CD14-positive monocyte (primary cell): ENCODE measurements at regions not wholly inside any gene's neighbourhood (a gene's known extent, or its start where the extent isn't known, plus 50 kb on each side); places are given as distances from the start of the nearest gene placed in this dataset.

Source experiments
- DNase-seq, 3 donors: peaks; one replicate each; pipeline ENCODE4 v3.0.0-alpha.2; 2011 to 2022
- H2AFZ ChIP-seq: 2 replicates; pipeline ENCODE4 v1.6.0; 2012; ENCODE audit warnings: mild to moderate bottlenecking, low read depth, low read length, inconsistent platforms; ENCODE audit not compliant: insufficient read depth, poor library complexity, severe bottlenecking
- H3K27ac ChIP-seq, 2 donors: 1 replicate in 1 of 2; 2 replicates in 1 of 2; pipeline ENCODE4 v1.5.1; 2012 to 2013; ENCODE audit warnings: low read length in 2 of 2, control low read depth in 1 of 2, inconsistent platforms in 1 of 2, low read depth in 1 of 2, mild to moderate bottlenecking in 1 of 2
- H3K27me3 ChIP-seq, 2 donors: one replicate each; pipeline versions ENCODE4 v1.6.0 to v1.6.1; 2011 to 2013; ENCODE audit warnings: low read length in 2 of 2; ENCODE audit not compliant: control insufficient read depth in 2 of 2, insufficient read depth in 2 of 2
- H3K36me3 ChIP-seq, 2 donors: replicated peaks in 1 of 2; 1 replicate in 1 of 2; 2 replicates in 1 of 2; pipeline versions ENCODE4 v1.5.1 to v1.6.1; 2012 to 2013; ENCODE audit warnings: low read length in 2 of 2, control low read depth in 1 of 2, inconsistent platforms in 1 of 2, mild to moderate bottlenecking in 1 of 2; ENCODE audit not compliant: insufficient read depth in 2 of 2, control insufficient read depth in 1 of 2
- H3K4me1 ChIP-seq, 2 donors: 1 replicate in 1 of 2; 2 replicates in 1 of 2; pipeline versions ENCODE4 v1.5.1 to v1.6.1; 2012 to 2013; ENCODE audit warnings: low read length in 2 of 2, control low read depth in 1 of 2, inconsistent platforms in 1 of 2, mild to moderate bottlenecking in 1 of 2, moderate library complexity in 1 of 2; ENCODE audit not compliant: insufficient read depth in 2 of 2, control insufficient read depth in 1 of 2
- H3K4me2 ChIP-seq: replicated peaks from 2 replicates; pipeline ENCODE3; 2012; ENCODE audit warnings: low read length, moderate library complexity, mild to moderate bottlenecking; ENCODE audit not compliant: poor library complexity, severe bottlenecking; ENCODE audit errors: extremely low read depth
- H3K4me3 ChIP-seq, 3 experiments: fragments of 200-600 bp in 1 of 3; sonication (generic) in 1 of 3; replicated peaks in 1 of 3; 1 replicate in 2 of 3; 2 replicates in 1 of 3; pipeline ENCODE4 v1.5.1; 2011 to 2013; ENCODE audit warnings: low read length in 3 of 3, mild to moderate bottlenecking in 3 of 3, control low read depth in 2 of 3, low read depth in 2 of 3, inconsistent platforms in 1 of 3, moderate library complexity in 1 of 3
- H3K79me2 ChIP-seq: 2 replicates; pipeline ENCODE4 v1.6.0; 2012; ENCODE audit warnings: mild to moderate bottlenecking, control low read depth, inconsistent platforms, low read length, moderate library complexity; ENCODE audit not compliant: insufficient read depth
- H3K9ac ChIP-seq: 2 replicates; pipeline ENCODE4 v1.6.0; 2017; ENCODE audit warnings: low read length, mild to moderate bottlenecking; ENCODE audit not compliant: insufficient read depth, poor library complexity, severe bottlenecking
- H3K9me3 ChIP-seq, 2 donors: replicated peaks in 1 of 2; 1 replicate in 1 of 2; 2 replicates in 1 of 2; pipeline versions ENCODE4 v1.5.1 to v1.6.1; 2012 to 2013; ENCODE audit warnings: low read length in 2 of 2, control low read depth in 1 of 2; ENCODE audit not compliant: control insufficient read depth in 1 of 2, insufficient read depth in 1 of 2
- H4K20me1 ChIP-seq: 2 replicates; pipeline ENCODE4 v1.6.0; 2012; ENCODE audit warnings: mild to moderate bottlenecking, low read length, control low read depth, moderate library complexity; ENCODE audit not compliant: insufficient read depth
- H3K27ac Mint-ChIP-seq, 7 donors: one replicate each; pipeline ENCODE4 v1.8.0; 2020; ENCODE audit warnings: mild to moderate bottlenecking in 7 of 7, mixed read lengths in 7 of 7, moderate library complexity in 6 of 7, inconsistent platforms in 2 of 7
- H3K27me3 Mint-ChIP-seq, 3 donors: one replicate each; pipeline ENCODE4 v1.8.0; 2021 to 2022; ENCODE audit warnings: low read depth in 3 of 3, mild to moderate bottlenecking in 3 of 3, mixed read lengths in 3 of 3, moderate library complexity in 3 of 3, inconsistent platforms in 1 of 3
- H3K36me3 Mint-ChIP-seq, 2 donors: one replicate each; pipeline ENCODE4 v1.8.0; 2020; ENCODE audit warnings: mixed read lengths in 2 of 2, inconsistent platforms in 1 of 2, mild to moderate bottlenecking in 1 of 2
- H3K4me1 Mint-ChIP-seq: one replicate; pipeline ENCODE4 v1.8.0; 2020; ENCODE audit warnings: mild to moderate bottlenecking, mixed read lengths
- H3K4me3 Mint-ChIP-seq, 2 donors: one replicate each; pipeline ENCODE4 v1.8.0; 2020; ENCODE audit warnings: mild to moderate bottlenecking in 2 of 2, mixed read lengths in 2 of 2, moderate library complexity in 1 of 2
- H3K9me3 Mint-ChIP-seq, 7 donors: one replicate each; pipeline ENCODE4 v1.8.0; 2020 to 2022; ENCODE audit warnings: mixed read lengths in 7 of 7, mild to moderate bottlenecking in 6 of 7, moderate library complexity in 6 of 7, inconsistent platforms in 2 of 7
- CTCF ChIP-seq: fragments of 200-600 bp; IDR thresholded peaks from one replicate; pipeline ENCODE4 v1.8.0; 2022; ENCODE audit warnings: antibody characterized with exemption, mild to moderate bottlenecking
- WGBS: methylation state at CpG from one replicate; pipeline ENCODE4 v1.1.5; 2013; ENCODE audit warnings: missing lambda C conversion rate; ENCODE audit not compliant: insufficient coverage; 5-methylcytosine and 5-hydroxymethylcytosine counted together
- intact Hi-C, 2 donors: fragments of 100-400 bp; cut with micrococcal nuclease; formaldehyde crosslinking; loops; one replicate each; pipeline versions ENCODE4 v1.15.0 to v1.15.1; 2023

- Histone ChIP-seq H3K4me1 (no peaks in the 10 kb centered on the region), H3K9ac (no peak overlapping the region), H3K4me3 (no peak overlapping the region), H4K20me1 (no peaks in the 10 kb centered on the region), H3K27ac (no peak overlapping the region), H2AFZ (no peak overlapping the region), H3K27me3 (no peaks in the 10 kb centered on the region), H3K9me3 (no peaks in the 10 kb centered on the region), H3K4me2 (no peak overlapping the region), H3K36me3 (no peaks in the 10 kb centered on the region), H3K79me2 (no peaks in the 10 kb centered on the region)
- Mint-ChIP-seq H3K36me3 (no peaks in the 10 kb centered on the region), H3K9me3 (peaks cover 0 to 4% (median 0%) of the 10 kb centered on the region in 7 donors), H3K27me3 (peaks cover 0 to 3% (median 2%) of the 10 kb centered on the region in 3 donors), H3K4me3 (no peak overlapping the region), H3K4me1 (no peaks in the 10 kb centered on the region), H3K27ac (no peak overlapping the region)
- TF ChIP-seq CTCF = no peak
- intact Hi-C loops = no loop called here
- DNase-seq = no peak
- WGBS = no CpG with 5 or more reads among the region's 3 CpGs
Measured at GRCh38 chr5:116772806-116773205, 198.2 kb upstream of the SEMA6A start.

- no peak for DNase-seq
- H3K4me3 Mint-ChIP-seq = no peak overlapping the region
- Histone ChIP-seq H4K20me1 (no peaks in the 10 kb centered on the region), H2AFZ (no peak overlapping the region), H3K36me3 (no peaks in the 10 kb centered on the region), H3K27me3 (no peaks in the 10 kb centered on the region), H3K79me2 (no peaks in the 10 kb centered on the region), H3K9ac (no peak overlapping the region), H3K27ac (no peak overlapping the region), H3K4me3 (no peak overlapping the region), H3K4me2 (no peak overlapping the region), H3K9me3 (no peaks in the 10 kb centered on the region), H3K4me1 (no peaks in the 10 kb centered on the region)
- intact Hi-C loops = no loop called here
- peaks cover 0 to 4% (median 0%) of the 10 kb centered on the region in 7 donors for H3K9me3 Mint-ChIP-seq
- peaks cover 0 to 3% (median 2%) of the 10 kb centered on the region in 3 donors for H3K27me3 Mint-ChIP-seq
- H3K27ac Mint-ChIP-seq = no peak overlapping the region
- TF ChIP-seq CTCF = no peak
- H3K36me3 Mint-ChIP-seq = no peaks in the 10 kb centered on the region
- no peaks in the 10 kb centered on the region for H3K4me1 Mint-ChIP-seq
- no CpG with 5 or more reads among the region's 1 CpG for WGBS
Measured at GRCh38 chr5:116772152-116772501, 197.5 kb upstream of the SEMA6A start.
